Islet precursor cell (in vitro differentiated cells): ENCODE measurements at regions not wholly inside any gene's neighbourhood (a gene's known extent, or its start where the extent isn't known, plus 50 kb on each side); places are given as distances from the start of the nearest gene placed in this dataset.

ENCODE experiments used
- DNase-seq: peaks from one replicate; pipeline ENCODE4 v3.0.0-alpha.2; 2018

- no peak for DNase-seq
Measured at GRCh38 chr6:20025681-20026080, 186.6 kb downstream of the MBOAT1 start.

GRCh38 chr6:20028143-20028542, 184.1 kb downstream of the MBOAT1 start:
- DNase-seq: no peak

GRCh38 chr6:20028562-20028961, 183.7 kb downstream of the MBOAT1 start:
- no peak for DNase-seq

- DNase-seq: no peak
Measured at GRCh38 chr6:20029979-20030378, 182.3 kb downstream of the MBOAT1 start.

- no peak for DNase-seq
Measured at GRCh38 chr6:20031342-20031741, 180.9 kb downstream of the MBOAT1 start.

- no peak for DNase-seq
Measured at GRCh38 chr6:20033697-20034407, 178.4 kb downstream of the MBOAT1 start.

- DNase-seq: no peak
Measured at GRCh38 chr6:20034408-20034769, 177.9 kb downstream of the MBOAT1 start.

- DNase-seq: no peak
Measured at GRCh38 chr6:20036141-20036677, 176.1 kb downstream of the MBOAT1 start.

- no peak for DNase-seq
Measured at GRCh38 chr6:20038410-20039204, 173.7 kb downstream of the MBOAT1 start.

- no peak for DNase-seq
Measured at GRCh38 chr6:20044883-20045282, 167.4 kb downstream of the MBOAT1 start.
